ENCODE measurements at regions not wholly inside any gene's neighbourhood (a gene's known extent, or its start where the extent isn't known, plus 50 kb on each side); places are given as distances from the start of the nearest gene placed in this dataset.

DNA sequence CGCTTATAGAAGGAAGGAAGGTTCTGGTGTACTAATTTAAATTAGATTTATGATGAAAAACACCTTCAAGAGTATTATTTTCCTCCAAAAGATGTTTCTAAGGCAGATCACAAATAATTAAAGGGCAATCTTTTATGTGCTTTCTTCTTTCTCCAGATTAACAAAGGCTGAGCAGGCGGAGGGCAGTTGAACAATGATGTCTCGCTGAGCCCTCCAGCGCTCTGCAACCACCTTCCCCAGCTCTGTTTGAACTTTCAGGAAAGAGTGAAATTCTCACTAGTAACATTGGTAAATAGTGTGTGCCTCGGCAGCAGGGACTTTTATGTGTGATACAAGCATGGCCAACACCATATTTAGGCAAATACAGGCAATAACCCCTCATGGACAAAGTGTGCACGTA is 379.1 kb upstream of the MKI67 start:
- no peak for DNase-seq

DNA sequence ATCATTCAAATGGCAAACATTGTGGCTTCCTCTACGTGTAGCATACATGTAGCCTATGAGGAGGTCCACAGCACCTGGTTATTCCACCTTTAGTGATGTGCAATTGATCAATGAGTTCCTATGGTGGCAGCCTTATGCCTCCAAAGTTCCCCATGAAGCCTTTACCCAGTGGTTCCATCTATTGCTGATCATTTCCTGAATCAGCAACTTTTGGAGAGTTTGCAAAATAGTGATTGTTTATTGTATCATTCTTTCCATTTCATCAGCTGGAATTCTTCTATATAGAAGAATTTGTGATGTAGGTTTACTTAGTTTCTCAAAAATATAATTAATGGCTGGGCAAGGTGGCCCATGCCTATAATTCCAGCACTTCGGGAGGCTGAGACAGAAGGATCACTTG is 380.2 kb upstream of the MKI67 start:
- DNase-seq = no peak

DNA sequence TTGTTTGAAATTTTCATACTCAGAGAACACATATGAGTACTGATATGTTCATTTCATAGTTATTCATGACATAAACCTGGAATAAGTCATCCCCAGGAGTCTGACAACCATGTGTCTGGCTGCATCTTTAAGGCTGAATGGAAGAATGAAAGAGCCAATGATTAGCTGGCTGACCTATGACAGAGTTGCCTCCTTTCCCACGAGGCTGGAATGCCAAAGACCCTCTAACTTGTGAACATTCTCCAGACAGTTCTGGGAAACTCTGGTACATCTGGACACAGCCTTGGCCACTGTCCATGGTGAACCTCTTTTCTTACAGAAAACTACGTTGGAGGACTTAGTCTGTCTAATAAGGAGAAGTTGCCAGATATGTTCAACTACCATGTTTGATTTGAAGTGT is 380.8 kb upstream of the MKI67 start:
- no peak for DNase-seq

DNA sequence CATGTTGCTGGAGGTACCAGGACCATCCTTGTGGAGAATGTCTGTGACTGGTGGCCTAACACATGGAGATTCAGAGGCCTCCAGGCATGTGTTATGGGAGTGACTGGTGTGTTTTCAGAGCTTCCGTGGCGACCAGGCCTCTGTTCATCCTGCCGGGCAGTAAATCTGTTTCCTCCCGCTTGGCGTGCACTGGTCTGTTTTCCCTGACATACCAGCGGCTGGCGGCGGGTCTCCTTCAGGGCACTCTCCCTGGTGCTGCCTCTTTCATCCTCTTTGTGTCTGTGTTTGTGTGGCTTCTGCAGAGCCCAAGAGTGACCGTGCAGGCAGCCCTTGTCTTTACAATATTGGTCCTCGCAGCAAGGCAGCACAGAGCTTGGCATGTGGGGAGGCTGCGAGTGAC is 385.1 kb upstream of the MKI67 start:
- no peak for DNase-seq

DNA sequence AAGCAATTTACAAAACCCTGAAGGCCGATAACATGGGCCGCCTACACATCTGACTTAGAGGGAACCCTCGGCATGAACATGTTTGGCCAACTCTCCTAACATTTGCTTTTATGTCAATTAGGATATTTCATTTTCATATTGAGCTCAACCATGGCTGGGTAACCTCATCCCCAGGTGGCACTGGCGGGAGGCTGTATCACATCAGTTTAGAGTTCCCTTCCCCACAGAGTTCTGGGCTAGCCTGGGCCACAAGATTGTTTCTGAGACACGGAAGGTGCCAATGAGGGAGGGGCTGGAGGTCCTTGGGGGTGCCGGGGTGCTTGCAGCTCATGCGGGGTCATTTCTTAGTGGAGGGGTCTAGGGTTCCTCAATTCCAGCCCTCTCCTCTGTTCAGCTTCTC is 386.5 kb upstream of the MKI67 start:
- no peak for DNase-seq

DNA sequence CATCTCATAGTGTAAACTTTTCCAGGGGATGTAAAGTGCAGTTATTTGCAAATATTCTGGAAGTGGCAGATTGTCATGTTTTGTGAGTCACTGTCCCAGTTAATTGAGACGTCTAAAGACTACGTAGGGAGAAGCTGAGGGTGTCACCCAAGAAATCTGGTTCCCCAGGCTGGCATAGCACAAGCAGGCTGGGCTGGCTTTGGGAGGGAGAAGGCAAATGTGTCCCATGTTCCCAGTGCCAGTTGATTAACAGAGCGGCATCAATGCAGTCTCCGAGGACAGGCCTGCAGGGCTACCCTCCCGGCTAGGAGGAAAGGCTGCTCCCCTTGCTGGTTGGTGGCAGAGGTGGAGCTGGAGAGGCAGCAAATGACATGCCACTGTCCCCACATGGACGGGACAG is 388.3 kb upstream of the MKI67 start:
- DNase-seq = no peak

DNA sequence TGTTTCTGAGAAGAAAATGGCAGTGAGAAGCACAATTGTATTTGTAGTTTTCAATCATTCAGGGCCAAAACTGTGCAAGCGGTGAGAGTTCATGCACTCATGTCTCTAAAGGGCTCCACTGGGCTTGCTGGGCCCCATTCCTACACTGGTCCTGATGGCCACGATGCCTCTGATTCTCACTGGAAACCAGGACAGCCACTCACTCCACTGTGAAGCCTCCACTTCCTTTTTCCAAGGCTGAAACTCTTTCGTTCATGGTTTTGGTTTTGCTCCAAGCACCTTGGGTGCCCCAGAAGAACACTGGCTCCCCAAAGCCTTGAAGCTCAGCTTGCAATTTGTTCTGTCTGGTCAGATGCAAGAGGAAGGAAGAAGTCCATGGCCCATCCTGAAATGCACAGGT is 390.0 kb upstream of the MKI67 start:
- DNase-seq = no peak

DNA sequence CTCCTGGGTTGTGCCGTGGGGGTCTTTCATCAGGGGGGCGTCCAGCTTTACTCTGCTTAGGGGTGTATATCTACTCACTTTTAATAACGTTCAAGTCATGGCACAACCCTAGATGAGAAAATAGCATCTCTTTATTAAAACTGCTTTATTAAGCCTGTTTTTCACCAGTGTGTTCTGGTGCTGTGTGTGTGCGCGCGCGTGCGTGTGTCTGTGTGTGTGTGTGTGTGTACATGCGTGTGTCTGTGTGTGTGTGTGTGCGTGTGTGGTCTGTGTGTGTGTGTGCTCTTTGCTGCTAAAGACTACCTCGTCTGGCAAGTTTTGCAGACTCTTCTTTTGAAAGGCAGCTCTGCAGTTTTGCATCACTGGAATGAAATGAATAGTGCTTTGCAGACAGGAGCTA is 390.9 kb upstream of the MKI67 start:
- no peak for DNase-seq

DNA sequence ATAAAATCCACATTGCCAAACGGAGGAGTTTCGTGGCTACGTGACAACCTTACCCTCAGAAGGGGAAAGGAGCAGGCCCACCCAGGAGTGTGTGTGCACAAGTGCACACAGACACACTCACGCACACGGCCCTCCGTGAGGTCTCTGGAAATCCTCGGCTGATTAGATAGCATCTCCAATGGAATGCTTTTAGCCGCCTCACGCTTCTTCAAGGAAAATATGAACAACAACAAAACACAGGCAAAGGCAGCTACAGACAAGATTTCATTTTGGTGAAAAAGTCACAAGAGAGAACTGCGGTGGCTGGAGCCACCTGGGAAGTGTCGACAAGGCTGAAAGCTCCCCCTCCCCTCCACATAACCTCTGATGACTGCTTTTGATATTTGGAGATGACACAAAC is 391.8 kb upstream of the MKI67 start:
- DNase-seq = no peak

DNA sequence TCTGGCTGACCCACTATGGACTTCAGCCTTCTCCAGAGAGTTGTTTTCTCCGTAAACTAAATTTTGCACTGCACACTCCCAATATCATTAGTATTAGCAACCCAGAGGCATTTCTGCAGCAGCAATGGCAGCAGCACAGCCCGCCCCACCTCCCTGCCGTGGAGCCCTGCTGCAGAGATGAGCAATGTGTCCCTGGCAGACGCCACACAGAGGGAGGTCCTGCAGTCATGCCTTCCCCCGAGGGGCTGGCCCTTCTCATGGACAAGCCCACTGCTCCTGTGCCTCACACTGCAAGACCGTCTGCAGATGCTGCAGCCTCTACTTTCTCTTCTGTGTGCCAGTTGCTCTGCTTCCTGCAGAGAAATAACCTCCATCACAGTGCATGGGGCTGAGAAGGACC is 393.4 kb upstream of the MKI67 start:
- DNase-seq = no peak

DNA sequence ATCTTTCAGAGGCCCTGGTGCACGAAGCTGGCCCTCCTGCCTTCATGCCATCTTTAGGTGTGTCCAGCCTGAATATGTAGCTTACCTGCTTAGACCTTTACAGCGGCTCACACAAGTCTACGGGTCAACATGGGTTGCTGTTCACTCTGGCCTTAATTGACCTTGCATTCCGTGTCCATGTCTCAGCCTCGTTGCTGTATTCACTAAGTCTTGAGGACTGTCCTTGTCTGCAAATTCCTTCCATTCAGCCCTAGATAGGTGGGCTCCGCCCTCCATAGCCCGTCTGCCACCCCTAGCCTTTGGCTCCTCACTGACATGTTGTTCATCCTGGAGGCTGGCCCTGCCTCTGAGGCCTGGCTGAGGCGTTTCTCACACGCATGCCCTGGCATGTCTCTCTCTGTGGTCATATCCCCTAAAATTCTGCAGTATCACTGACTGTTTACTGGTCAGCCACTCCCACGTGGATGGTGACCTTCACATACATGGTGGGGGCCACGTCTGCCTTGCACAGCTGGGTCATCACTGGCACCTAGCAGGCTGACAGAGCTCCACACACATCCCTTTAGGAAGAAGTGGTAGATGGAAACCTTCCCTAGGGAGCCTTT is 394.1 kb upstream of the MKI67 start:
- DNase-seq = no peak

DNA sequence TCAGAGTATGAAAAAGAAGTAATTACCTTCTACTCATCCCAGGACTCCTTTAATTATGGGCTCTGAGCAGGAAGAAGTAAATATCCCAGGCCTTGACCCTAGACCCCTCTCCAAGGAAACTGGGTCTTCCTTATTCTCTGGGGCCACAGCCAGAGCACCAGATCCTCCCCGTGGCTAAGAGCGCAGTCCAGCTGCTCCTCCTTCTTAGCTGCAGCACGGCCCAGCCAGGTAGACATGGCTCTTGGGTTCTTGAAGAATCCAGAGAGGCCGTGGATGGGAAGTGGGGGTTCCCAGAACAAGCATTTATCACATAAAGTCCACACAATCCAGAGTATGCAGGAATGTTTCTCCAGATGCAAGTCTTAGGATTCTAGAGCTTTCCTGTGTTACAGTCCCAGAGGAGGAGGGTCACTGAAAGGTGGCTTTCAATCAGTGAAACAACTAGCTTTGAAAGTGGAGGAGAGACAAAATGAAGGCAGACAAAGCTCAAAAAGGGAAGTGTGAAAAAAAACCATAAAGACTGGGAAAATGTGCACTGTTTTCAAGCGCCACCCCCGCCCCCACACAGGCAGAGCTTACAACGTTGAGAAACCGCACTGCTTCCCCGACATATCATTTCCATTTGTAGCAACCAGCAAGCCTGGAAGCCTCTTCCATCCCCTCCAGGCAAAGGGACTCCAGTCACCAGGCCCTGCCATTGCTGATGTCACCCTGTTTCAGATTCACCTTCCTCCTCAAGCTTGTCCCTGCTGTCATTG is 396.5 kb upstream of the MKI67 start:
- DNase-seq = no peak

DNA sequence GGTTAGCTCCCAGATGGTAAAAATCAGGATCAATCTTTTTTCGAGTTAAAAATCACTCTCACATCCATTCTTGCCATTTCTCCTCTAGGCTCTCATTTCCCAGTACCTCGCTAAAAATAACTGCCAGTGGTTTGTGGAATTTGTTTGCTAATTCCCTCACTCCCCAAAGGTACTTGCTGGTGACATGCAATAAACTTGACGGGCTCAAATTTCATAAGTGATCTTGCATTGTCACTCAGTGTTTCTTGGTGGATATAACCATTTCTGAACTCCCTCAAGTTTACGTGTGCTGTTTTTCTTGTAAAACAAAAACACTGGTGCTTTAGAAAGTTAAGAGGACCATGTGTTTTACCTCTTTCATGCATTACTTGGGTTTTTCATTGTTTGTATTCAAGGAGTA is 399.2 kb upstream of the MKI67 start:
- DNase-seq = no peak

DNA sequence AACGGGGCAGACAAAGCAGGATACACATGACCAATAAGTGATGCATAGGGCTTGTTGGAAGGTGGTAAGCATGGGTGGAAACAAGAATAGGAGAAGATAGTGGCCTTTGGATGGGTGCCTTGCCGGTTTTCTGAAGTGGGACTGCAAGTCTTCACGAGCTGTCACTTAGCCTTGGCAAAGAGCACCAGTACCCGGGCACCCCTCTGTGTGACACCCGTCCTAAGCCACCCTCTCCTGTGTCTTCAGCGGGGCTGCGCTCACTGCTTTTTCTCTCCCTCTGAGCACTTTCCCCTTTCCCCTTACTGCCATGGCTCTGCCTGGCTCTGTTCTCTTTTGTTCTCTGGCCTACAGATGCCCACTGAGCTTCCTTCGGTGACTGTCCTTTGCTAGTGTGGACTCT is 399.7 kb upstream of the MKI67 start:
- DNase-seq = no peak

DNA sequence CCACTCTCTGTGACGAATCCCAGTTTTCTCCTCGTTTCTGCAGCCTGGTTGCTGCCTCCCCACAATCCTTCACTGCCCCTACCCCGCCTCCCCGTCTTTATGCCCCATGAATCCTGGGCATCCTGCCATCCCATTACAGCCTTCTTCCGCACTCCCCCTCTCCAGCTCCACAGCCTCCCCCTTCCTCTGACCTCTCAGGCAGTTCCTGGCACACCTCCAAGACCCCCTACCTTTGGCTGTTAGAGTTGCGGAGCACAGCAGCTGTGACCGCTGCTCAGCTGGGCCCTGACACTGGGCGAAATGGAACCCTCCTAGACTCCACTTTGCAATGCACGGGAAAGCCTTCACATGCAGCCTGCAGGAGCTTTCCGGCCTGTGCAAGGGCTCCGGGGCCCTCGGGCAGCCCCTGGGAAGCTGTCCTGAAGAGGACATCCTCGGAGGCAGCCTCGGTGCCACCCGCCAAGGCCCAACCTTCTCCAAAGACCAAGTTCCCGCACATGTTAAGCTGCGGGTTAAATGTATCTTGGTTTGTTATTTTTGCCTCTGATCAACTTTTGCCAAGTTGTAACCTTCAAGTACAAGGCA is 400.7 kb upstream of the MKI67 start:
- peak; percentile 93 for DNase-seq

DNA sequence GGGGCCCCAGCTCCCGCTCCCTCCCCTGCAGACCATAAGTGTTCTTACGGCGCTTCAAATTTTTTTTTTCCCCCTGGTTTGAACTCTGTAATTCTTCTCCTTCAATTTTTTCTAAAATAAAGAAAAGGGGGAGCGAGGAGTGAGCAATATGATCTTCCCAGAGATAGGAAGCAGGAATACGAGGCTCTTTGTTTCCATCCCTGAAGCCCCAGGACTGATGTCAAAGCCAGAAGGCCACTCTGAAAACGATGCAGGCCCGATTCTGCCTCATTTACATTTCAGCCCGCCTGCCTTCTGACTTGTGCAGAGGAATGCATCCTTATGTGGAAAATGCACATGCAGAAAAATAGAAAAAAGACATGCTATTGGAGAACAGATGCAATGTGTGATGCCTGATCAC is 401.5 kb upstream of the MKI67 start:
- no peak for DNase-seq

DNA sequence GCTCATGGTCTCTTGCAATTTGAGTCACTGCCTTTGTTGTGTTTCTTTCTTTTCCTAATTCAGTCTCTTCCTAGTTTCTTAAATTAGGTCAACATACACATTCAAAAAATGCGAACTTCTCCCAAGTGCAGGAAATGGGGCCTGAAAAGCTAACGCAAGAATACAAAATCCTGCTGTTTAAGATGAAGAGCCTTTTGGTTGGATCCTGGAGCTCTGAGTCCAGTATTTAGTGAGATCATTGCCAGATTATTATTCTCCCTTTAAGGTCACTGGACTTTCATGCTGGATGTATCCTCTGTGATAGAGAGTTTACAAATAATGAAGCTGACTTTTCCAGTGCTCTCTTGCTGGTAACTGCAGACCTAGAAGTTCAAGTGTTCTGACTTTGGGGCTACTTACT is 401.9 kb upstream of the MKI67 start:
- no peak for DNase-seq

DNA sequence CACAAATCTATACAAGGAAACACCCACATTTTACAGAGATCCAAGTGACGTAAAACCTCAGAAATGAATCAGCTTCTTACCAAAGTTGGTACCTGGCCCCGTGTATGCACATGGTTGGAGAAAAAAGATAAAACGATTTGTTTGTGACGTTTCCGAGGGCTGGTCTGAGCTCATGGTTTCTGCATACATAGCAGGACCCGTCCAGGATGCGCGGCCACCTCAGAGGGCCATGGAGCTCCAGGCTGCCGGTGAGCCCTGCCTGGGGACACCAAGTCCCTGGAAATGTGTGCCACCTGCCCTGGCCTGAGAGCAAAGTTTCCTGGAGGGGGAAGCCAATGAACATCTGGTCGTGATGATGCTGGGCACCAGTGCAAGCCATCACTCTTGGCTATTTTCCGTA is 402.6 kb upstream of the MKI67 start:
- no peak for DNase-seq

DNA sequence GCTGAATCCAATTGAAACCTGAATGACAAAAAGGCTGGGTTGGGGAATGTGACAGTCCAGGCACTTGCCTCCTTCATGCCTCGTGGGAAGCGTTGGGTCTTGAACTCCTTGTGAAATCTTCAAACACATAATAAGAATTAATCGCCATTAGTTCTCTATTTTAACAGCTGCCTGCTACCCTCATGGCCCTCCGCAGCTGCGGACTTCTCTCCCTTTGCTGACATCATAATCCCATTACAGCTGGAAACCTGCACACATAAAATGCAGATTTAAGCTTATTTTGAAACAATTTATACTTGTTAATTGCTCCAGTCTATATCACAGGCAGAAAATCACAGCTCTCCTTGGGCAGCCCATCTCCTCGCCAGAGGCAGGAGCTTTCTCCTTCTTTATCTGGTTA is 403.0 kb upstream of the MKI67 start:
- no peak for DNase-seq

DNA sequence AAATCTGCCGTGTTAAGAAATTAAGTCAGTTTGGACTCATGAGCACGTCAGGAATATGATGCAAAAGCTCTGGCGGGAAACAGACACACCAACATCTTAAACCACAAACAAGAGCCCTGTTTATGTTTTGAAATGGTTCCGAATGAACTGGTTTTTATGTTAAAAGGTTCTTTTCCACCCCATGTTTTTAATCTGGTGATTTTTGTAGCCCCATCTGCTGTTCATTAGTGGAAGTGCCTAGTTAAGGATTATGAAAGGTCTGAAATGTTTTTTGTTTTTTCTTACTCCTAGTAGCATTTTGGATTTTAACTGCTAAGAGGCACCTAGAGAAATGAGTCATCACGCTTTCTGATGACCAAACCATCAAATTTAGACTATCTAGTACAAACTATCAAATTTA is 404.1 kb upstream of the MKI67 start:
- DNase-seq = peak; percentile 19

DNA sequence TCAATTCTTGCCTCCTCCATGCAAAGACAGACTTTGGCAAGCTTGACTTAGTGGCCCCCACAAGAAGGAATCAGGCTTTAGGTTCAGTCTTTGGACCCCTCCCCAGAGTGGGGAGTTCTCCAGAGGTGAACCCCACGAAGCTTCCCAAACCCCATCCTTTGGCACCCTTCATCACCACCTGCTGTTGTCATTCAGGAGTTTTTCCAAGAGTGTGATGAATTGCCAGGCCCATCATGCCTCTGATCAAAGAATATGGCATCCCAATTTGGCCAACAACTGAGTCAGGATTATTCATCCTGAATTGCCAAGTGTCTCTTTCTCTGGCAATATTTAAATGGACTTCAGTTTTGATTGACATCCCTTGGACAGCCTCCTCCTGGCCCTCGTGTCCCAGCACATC is 404.7 kb upstream of the MKI67 start:
- no peak for DNase-seq

DNA sequence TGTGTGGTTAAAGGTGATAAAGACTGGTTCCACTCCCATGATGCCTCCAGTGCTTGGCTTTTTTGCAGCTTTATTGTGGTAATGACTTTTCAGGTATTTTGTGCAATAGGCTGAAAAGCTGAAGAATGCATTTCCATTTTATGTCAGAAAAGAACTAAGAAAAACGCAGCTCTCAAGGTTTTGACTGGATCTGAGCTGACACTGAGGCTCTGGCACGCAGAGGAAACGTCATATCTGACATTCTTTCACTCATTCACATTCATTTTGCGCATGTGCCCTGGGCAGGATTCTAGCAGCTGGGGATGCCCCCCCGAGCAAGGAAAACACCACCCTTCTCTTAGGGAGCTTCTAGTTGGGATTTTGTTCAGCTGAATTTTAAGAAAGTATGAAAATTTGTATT is 408.5 kb upstream of the MKI67 start:
- DNase-seq = no peak

DNA sequence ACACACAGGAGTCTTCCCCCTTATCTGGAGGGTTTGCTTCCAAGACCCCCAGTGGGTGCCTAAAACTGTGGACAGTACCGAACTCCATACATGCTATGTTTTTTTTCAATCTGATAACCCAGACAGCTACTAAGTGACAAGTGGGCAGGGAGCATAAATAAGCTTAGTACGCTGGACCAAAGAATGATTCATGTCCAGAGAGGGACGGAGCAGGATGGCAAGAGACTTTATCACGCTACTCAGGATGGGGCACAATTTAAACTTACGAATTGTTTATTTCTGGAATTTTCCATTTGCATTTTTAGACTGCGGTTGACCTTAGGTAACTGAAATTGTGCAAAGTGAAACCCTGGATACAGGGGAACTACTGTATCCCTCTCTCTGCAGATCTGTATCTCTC is 410.0 kb upstream of the MKI67 start:
- DNase-seq = no peak

DNA sequence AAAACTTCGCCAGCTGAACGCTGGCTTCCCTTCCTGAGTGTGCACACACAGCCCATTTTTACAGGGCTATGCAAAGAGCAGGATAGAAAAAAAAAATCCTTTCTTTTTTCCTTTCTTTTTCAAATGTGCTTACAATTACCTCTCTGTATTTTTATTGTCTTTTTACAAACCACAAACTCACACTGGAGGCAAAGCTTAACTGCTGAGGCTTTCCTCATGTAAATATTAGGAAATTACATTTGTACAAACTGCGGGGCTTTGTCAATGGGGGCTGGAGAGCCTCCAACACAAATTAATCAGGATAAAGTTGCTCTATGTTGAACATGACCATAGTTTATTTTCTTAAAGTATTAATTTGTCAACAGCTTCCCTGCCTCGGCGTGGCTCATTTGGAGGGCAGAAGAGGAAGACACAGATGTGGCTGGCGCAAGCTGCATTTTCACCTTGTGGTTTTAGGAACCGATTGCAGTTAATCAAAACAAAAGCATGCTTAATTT is 411.7 kb upstream of the MKI67 start:
- DNase-seq = peak; percentile 61

DNA sequence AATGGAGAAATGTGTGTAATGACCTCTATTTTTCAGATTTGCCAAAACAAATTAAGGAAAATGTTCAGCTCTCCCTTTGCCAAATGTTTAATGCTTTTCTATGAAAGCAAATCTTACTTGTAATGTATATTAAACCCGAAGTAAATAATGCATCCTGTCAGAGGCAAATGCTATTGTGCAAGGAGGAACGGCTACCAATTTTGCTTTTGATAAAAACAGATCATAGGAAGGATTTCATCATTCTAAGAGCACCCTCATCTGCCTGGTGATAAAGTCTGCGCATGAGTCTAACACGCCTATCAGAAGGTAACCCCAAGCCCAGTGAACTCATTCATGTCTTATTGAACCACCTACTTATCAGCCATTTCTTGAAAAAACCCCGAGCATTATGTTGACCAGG is 412.4 kb upstream of the MKI67 start:
- DNase-seq = no peak

Data from NCI-H1105 treated with DMSO at 0.1 percent for 48 hours (cell line).